DMS114 treated with DMSO at 0.1 percent for 48 hours (cell line): ENCODE measurements at regions not wholly inside any gene's neighbourhood (a gene's known extent, or its start where the extent isn't known, plus 50 kb on each side); places are given as distances from the start of the nearest gene placed in this dataset.
"Not testable (repeated sequence)": the region's sequence is repeated elsewhere in the genome, so short reads cannot be mapped to it uniquely, and the experiment has no call there.

ENCODE experiments used
- DNase-seq: peaks from one replicate; lab custom pipeline; 2025; ENCODE audit not compliant: unreplicated experiment; lab: John Stamatoyannopoulos, UW

DNA sequence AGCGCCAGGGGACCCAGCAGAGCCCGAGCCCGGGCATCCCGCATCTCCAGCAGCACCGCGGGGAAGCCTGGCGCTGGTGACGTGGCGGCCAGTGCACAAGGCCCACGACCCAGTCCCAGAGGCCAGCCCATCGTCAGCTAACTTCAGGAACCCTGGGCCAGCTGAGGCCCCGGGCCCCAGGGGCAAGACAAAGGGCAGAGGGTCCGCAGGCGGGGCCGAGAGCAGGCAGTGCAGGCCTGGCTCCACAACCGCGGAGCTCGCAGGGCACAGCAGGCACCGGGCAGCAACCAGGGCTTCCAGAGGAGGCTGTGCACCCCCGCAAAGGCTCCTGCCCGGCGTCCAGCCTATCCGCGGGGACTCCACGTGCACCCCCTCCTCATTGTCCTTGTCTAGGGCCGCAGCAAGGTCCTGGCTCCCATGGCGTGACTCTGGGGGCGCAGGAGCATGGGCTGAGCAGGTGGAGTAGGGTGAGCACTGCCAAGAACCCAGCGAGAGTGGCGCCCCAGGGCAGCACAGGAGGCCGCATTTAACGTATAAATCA, 352.5 kb downstream of the KCNJ18 start:
- DNase-seq, result not testable (repeated sequence)

DNA sequence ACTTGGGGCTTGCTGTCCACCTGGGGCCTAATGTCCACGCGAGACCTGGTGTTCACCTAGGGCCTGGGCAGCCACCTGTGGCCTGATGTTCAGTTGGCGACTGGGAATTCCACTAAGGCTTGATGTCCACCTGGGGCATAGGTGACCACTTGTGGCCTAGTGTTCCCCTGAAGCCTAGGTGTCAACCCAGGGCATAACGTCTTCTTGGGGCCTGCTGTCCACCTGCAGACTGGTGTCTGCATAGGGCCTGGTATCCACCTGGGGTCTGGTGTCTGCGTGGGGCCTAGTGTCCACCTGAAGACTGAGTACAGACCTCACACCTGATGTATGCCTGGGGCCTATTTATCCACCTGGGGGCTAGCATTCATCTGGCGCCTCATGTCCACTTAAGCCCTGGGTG, 355.2 kb downstream of the KCNJ18 start:
- DNase-seq, result not testable (repeated sequence)

DNA sequence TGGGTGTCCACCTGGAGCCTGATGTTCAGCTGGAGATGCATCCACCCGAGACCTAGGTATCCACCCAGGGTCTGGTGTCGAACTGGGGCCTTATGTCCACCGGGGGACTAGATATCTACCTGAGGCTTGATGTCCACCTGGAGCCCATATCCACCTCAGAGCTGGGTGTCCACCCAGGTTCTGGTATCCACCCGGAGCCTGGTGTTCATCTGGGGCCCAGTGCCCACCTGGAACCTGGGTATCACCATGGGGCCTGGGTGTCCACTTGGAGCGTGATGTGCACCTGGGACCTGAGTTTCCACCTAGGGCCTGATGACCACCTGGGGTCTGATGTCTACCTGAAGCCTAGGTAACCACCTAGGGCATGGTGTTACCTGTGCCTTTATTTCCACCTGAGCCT, 355.9 kb downstream of the KCNJ18 start:
- DNase-seq, result not testable (repeated sequence)

DNA sequence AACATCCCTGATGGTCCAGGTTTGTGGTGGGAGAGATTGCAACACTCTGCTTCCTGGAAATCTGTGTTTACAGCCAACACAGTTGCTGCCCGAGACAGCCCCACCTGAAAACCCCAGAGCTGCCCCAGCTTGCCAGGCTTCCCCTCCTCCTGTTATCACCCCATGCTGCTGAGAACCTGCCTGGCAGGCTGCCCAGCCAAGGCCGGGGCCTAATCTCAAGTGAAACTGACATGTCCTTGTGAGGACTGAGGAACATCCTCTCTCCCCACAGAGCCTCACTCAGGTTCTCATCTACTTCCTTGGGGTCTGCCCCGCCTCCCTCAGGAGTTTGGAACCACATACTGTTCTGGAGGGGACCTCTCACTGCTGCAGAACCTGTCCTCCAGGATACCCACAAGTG, 358.4 kb downstream of the KCNJ18 start:
- DNase-seq, result not testable (repeated sequence)

DNA sequence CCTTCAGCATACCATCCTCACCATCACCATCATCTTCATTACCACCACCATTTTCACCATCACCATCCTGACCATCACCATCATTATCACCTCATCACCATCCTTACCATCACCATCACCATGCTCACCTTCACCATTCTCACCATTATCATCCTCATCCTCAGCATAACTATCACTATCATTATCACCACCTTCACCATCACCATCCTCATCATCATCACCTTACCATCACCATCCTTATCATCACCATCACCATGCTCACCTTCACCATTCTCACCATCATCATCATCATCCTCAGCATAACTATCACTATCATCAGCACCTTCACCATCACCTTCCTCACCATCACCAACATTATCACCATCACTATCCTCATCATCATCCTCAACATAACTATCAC, 360.4 kb downstream of the KCNJ18 start:
- DNase-seq, result not testable (repeated sequence)

DNA sequence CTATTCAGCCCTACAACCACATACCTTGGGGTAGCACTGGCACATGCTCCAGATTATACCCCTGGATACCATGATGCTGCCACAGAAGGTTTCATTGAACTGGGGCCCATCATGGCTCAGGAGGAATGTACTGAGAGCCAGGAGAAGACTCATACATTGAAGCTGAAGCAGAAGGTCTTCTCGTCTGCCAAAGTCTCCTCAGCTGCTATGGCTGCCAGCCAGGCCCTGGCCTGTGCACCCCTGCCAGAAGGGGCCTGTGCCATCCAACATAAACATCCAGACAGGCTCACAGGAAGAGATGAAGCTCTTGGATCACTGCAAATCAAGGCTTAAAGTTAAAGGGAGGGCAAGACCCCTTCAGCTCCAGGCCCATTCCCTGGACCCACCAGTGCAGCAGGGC, 364.2 kb downstream of the KCNJ18 start:
- not testable (repeated sequence) for DNase-seq

DNA sequence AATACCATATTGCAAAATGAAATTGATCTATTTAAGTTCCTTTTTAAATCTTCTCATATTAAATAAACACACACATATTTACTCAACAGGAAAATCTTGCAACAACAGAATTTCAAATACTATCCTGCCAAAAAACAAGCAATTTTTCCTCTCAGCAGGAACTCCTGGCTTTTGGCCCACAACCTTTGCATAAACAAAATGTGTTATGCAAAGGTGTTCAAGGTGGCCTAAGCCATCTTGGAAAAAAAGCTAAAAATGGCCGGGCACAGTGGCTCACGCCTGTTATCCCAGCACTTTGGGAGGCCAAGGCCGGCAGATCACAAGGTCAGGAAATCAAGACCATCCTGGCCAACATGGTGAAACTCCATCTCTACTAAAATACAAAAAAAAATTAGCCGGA, 383.6 kb downstream of the KCNJ18 start:
- DNase-seq, result not testable (repeated sequence)

DNA sequence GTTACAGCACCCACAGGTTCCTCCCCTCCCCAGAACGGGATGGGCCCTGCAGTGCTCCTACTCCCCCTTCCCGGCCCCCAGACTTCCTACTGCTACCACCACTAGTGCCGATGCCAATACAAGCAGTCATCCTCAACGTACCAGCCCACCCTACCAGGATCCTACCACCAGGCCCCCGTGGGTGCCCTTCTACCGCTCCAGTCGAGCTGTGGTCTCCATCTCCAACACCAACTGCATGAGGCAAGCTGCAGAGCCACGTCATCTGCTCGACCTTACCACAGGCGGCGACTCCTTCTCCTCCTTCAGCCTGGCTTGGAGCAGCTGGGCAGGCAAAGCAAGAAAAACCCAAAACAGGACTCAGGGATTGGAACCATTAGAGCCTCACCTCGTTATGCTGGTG, 396.3 kb downstream of the KCNJ18 start:
- DNase-seq, result not testable (repeated sequence)

DNA sequence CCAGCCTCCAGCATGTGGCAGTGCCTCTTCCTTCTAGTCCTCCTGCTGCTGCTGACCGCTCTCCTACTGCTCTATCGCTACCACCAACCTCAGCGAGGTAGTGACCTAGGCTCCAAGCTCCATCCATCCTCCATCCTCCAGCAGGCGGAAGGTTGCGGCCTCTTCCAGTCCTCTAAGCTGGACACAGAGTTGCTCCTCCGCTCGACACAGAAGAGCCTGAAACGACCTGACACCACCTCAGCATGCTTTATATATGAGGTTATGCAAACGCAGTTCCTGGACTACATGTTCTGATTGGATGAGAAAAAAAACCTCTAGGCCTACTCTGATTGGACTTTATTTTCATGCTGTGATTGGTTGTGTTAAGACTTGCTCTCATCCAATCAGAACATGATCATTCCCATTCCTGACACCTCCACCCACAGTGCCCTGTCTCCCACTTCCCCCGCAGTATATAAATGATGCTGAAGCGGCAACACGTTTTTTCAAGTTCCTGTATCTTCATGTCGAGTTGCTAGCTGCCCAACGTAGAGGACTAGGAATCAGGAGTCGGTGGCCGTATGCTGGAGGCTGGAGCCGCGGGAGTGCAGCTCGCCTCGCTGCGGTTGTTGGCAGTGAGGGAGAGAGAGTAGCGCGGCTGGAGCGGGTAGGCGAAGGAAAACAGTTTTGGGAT, 398.1 kb downstream of the KCNJ18 start:
- DNase-seq, result no peak

DNA sequence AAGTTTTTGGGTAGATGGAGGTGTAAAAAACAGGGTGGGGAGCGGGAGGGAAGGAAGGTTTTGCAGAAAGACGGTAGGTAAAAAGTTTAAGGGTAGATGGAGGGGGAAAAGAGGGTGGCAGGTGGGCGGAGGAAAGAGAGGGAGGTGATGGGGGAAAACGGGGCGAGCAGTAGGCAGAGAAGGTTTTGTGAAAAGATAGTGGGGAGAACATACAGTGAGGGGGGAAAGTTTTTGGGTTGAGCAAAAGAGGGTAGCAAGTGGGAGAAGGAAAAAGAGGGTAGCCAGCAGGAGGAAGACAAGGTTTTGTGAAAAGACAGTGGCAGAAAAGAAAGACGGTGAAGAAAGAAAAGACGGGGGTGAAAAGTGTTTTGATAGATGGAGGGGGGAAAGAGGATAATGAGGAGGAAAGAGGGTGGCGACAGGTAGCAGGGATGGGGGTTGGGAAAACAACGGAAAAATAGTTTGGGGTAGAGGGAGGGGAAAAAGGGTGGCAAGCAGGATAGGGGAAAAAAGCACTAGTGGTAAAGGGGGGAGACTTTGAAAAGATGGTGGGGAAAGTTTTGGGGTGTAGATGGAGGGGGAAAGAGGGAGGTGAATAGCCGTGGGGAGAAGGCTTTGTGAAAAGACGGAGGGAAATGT, 398.8 kb downstream of the KCNJ18 start:
- not testable (repeated sequence) for DNase-seq

DNA sequence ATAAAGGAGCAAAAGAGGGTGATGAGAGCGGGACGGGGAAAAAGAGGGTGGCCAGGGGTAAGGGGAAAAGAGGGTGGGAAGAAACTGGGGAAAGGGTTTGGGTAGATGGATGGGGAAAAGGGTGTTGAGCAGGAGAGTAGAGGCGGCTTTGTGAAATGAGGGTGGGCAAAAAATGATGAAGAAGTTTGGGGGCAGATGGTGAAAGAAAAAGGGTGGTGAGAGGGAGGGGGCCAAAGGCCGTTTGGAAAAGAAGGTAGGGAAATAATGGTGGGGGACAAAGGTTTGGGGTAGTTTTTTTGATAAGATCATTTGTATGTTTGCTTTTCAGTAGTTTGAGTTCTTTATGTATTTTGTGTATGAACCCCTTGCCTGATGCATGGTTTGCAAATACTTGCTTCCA, 399.5 kb downstream of the KCNJ18 start:
- DNase-seq, result not testable (repeated sequence)

DNA sequence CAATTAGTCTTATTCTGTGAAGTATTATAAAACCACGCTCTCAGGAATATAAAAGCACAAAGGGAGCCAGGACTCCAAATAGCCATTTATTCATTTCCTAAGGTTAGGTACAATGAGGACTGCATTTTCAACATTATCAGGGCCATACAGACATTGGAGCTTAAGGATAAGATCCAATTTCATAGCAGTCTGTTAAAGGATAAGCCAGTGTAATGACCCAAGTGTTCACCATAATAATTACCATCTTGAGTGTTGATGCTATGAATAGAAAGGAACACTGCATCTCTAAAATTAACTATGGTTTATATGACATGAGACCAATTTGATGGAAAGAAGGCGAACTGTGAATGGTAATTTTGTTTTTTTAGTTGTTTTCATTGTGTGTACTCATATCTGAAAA, 403.1 kb downstream of the KCNJ18 start:
- not testable (repeated sequence) for DNase-seq

DNA sequence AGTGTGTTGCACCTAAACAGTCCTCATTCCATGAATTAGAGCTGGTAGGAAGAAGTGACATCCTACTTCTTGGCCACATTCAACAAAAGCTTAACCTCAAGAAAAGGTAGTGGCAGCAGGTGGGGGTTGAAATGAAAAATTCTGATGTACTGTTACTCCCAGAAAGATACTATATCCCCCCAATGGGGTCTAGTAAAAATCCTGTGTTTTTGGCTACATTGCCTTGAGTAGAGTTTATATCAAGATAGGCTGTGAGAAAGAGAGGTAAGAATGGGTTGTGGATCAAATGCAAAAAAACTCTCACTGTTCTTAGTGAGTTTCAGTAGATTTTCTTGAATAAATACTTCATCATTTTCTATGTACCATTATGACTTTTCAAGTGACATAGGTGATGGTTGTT, 407.3 kb downstream of the KCNJ18 start:
- not testable (repeated sequence) for DNase-seq

DNA sequence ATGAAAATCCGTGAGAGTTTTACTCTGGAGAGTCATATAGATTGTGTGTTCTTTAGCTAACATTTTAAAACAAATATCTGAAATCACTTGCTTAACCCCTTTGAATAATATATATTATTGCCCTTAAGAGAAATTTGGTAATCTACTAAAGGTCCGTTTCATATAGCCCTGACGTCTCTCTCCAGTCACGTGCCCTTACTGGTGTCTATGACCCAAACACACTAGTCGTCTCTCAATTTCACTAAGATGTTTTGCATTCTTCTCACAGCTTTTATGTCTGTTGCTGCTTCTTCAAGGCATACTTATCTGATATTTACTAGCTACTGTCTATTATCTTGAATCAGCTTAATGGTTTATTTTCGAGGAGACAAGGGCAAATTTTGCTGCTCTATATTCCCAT, 409.9 kb downstream of the KCNJ18 start:
- DNase-seq, result no peak

DNA sequence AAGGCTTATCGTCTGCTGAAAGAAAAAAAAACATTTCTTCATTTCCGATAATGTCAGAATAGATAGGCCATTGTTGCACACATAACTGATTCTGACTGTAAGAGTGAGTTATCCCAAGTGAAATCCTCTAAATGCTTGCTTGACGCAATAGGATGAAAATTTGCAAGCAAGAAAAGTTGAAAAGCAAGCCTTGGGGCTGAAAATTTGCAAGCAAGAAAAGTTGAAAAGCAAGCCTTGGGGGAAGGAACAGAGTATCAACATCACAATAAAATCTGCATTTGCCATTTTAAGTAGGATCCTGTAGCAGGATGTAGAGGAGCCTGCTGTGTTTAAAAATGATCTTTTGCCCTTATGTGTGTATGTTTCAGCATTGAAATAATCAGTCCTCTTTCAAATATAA, 424.4 kb downstream of the KCNJ18 start:
- not testable (repeated sequence) for DNase-seq

DNA sequence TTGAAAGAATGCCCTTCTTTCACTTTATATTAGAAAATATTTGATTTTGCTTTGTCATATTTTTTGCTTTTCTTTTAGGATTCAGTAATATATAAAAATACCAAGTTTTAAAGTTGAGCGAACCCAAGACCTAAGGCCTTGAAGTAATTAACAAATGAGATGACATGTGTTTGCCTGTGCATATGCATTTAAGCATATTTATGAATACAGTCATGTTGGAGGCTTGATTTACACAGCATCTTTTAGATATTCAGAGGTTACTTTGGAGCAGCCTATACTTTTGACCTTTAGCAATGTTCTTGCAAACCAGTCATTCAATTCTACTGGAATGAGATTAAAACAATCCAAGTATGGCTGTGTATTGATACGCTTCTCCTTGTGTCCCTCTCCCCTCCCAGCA, 425.1 kb downstream of the KCNJ18 start:
- DNase-seq, result not testable (repeated sequence)

DNA sequence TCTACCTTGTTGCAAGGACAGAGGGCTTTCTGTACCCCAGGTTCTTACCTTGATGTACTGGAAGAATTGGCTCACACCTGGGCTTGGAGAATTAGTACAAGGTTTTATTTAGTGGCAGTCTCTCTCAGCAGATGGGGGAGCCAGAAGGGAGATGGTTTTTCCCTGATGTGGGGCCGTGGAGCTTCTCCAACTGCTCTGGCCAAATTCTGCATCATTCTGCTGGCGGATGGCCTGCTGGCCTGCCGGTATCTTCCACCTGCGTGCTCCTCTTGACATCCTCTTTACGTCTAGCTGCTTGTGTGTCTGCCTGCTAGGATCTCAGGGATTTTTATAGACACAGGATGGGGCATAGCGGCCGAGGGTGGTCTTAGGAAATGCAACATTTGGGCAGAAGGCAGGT, 426.7 kb downstream of the KCNJ18 start:
- not testable (repeated sequence) for DNase-seq

DNA sequence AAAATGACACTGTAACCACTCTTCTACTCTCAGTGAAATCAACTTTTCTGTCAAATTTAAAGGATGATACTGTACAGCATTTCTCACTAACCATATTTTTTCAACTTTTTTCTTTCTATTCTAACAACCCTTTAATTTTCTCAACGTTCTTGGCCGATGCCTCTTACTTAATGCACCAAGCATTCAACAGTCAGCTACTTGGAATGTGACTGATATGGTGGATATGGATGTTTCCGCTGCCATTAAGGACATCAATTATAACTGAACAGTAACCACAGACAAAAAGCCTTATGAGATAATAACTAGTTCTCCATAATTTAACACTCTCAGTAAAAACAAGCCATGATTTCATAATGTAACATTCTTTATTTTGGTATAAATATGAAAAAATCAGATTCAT, 427.4 kb downstream of the KCNJ18 start:
- DNase-seq, result not testable (repeated sequence)

DNA sequence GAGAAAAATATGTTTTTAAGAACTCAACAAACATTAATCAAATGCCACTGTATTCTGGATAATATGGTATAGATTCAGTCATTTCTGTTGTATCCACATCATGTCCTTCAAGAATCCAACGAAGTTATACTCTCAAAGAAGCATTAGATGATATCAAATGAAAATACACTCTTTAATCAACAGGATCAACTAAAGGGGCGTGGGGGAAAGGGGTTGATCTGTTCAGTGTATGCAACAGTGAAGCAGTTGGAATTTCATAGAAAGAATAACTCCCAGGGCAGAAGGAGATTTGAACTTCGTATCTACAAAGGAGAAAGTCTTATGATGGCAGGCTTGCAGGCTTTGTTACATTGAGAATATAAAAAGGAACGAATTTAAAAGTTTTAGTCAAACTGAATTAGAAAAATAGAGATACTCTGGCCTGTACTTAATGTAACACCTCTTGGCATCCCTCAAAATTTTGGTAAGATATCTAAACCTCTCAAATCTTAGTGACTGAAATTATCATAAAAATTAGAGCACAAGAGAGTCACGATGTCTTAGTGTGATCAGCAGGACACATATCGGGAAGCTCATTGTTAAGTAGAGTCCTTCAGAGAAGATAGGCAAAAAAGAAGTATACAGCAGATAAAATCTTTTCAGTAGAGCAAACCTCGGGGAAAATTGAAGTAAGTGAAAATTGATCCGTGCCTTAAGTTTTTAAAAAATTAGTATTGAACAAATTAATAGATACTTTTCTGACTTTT, 431.4 kb downstream of the KCNJ18 start:
- no peak for DNase-seq

DNA sequence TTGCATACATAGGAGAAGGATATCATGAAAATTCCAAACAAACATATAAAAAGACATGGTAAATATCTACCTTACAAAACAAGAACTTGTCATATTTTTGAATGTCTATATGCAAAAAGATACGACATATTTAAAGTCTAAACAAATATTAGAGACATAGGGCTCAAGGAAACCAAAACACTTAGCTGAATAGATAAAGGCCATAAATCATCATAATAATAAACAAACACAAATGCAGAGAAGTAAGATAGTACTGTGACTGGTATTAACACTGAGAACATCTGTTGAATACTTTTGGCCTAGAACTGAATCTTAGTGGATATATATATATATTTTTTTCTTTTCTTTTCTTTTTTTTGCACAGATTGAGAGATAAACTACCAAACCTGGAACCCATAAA, 435.8 kb downstream of the KCNJ18 start:
- DNase-seq, result no peak

DNA sequence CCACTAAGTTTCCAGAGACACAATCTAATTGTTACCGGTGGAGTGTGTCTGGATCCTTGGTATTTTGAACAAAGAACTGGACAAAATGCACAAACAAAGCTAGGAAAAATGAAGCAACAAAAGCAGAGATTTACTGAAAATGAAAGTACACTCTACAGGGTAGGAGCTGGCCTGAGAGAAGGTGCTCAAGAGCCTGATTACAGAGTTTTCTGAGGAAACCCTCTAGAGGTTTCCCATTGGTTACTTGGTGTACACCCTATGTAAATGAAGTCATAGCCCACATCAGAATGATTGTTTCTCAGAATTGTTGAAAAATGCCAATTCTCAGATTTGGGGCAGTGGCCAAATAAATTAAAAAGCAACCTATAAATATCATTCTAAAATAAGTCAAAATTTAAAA, 436.4 kb downstream of the KCNJ18 start:
- DNase-seq, result no peak

DNA sequence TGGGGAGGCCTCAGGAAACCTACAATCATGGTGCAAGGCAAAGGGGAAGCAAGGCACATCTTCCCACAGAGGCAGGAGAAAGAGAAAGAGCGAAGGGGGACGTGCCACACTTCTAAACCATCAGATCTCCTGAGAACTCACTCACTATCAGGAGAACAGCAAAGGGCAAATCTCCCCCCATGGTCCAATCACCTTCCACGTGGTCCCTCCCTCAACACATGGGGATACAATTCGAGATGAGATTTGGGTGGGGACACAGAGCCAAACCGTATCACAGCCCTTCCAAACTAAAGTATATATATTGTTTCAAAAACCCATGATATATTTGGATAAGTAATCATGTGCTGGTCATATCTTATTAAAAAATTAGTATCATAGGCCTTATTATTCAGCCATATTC, 437.6 kb downstream of the KCNJ18 start:
- DNase-seq, result not testable (repeated sequence)
